GM19351 (cell line): ENCODE measurements at regions not wholly inside any gene's neighbourhood (a gene's known extent, or its start where the extent isn't known, plus 50 kb on each side); places are given as distances from the start of the nearest gene placed in this dataset.
"Not testable (repeated sequence)": the region's sequence is repeated elsewhere in the genome, so short reads cannot be mapped to it uniquely, and the experiment has no call there.

Experiments used
- ATAC-seq: cut with Tn5 transposase; IDR thresholded peaks from one replicate; pipeline ENCODE4 v1.9.1; 2021; ENCODE audit warnings: mild to moderate bottlenecking, moderate library complexity; ENCODE audit not compliant: unreplicated experiment

- no peak for ATAC-seq
Measured at GRCh38 chr6:793261-793660, 100.3 kb upstream of the EXOC2 start.

GRCh38 chr6:792662-793061 is 99.7 kb upstream of the EXOC2 start:
- no peak for ATAC-seq

GRCh38 chr6:788058-788457 is 95.1 kb upstream of the EXOC2 start:
- no peak for ATAC-seq

- ATAC-seq, result no peak
Measured at GRCh38 chr6:786946-787763, 94.2 kb upstream of the EXOC2 start.

- no peak for ATAC-seq
Measured at GRCh38 chr6:783966-784735, 91.2 kb upstream of the EXOC2 start.

- no peak for ATAC-seq
Measured at GRCh38 chr6:782141-782540, 89.2 kb upstream of the EXOC2 start.

GRCh38 chr6:781350-781961 is 88.5 kb upstream of the EXOC2 start:
- ATAC-seq, result no peak

GRCh38 chr6:780706-781105 is 87.8 kb upstream of the EXOC2 start:
- ATAC-seq, result no peak

GRCh38 chr6:776951-777350 is 84.0 kb upstream of the EXOC2 start:
- no peak for ATAC-seq

- no peak for ATAC-seq
Measured at GRCh38 chr6:776528-776931, 83.6 kb upstream of the EXOC2 start.

- no peak for ATAC-seq
Measured at GRCh38 chr6:775863-776262, 82.9 kb upstream of the EXOC2 start.

- ATAC-seq, result not testable (repeated sequence)
Measured at GRCh38 chr6:771683-772082, 78.7 kb upstream of the EXOC2 start.

GRCh38 chr6:767755-768512 is 75.0 kb upstream of the EXOC2 start:
- ATAC-seq, result no peak

GRCh38 chr6:766625-767024 is 73.7 kb upstream of the EXOC2 start:
- ATAC-seq, result no peak

GRCh38 chr6:761997-762396 is 69.1 kb upstream of the EXOC2 start:
- no peak for ATAC-seq

- ATAC-seq, result no peak
Measured at GRCh38 chr6:760982-761955, 68.3 kb upstream of the EXOC2 start.

GRCh38 chr6:759729-760128 is 66.8 kb upstream of the EXOC2 start:
- no peak for ATAC-seq

GRCh38 chr6:756224-756623 is 63.3 kb upstream of the EXOC2 start:
- ATAC-seq, result no peak

- no peak for ATAC-seq
Measured at GRCh38 chr6:754202-754601, 61.3 kb upstream of the EXOC2 start.

GRCh38 chr6:753486-753885 is 60.5 kb upstream of the EXOC2 start:
- no peak for ATAC-seq
